Spinal cord (tissue), 9 donors: ENCODE measurements at regions not wholly inside any gene's neighbourhood (a gene's known extent, or its start where the extent isn't known, plus 50 kb on each side); places are given as distances from the start of the nearest gene placed in this dataset.
A peak's percentile ranks its signal among the peaks of the same experiment; 100 is the strongest.

Experiments used
- DNase-seq, 6 donors: peaks; one replicate each; pipeline versions ENCODE4 v3.0.0 to v3.0.0-alpha.2; 2013 to 2015; ENCODE audit warnings: low spot score in 6 of 6, low read depth in 4 of 6
- H3K27ac ChIP-seq: one replicate; pipeline ENCODE4 v1.5.1; 2013; ENCODE audit warnings: low read depth, low read length, control low read depth
- H3K27me3 ChIP-seq: one replicate; pipeline ENCODE4 v1.6.1; 2013; ENCODE audit warnings: low read length; ENCODE audit not compliant: control insufficient read depth, insufficient read depth
- H3K36me3 ChIP-seq: one replicate; pipeline ENCODE4 v1.6.1; 2013; ENCODE audit warnings: low read length; ENCODE audit not compliant: control insufficient read depth, insufficient read depth
- H3K4me1 ChIP-seq: one replicate; pipeline ENCODE4 v1.6.1; 2013; ENCODE audit warnings: low read length; ENCODE audit not compliant: control insufficient read depth, insufficient read depth
- H3K4me3 ChIP-seq: one replicate; pipeline ENCODE4 v1.5.1; 2013; ENCODE audit warnings: low read depth, low read length, control low read depth
- H3K9me3 ChIP-seq: one replicate; pipeline ENCODE4 v1.6.1; 2013; ENCODE audit warnings: low read length; ENCODE audit not compliant: control insufficient read depth, insufficient read depth
- WGBS: methylation state at CpG from one replicate; pipeline ENCODE4 v1.1.5; 2013; ENCODE audit warnings: missing lambda C conversion rate; ENCODE audit not compliant: insufficient coverage; 5-methylcytosine and 5-hydroxymethylcytosine counted together
- donor health status: healthy.

DNA sequence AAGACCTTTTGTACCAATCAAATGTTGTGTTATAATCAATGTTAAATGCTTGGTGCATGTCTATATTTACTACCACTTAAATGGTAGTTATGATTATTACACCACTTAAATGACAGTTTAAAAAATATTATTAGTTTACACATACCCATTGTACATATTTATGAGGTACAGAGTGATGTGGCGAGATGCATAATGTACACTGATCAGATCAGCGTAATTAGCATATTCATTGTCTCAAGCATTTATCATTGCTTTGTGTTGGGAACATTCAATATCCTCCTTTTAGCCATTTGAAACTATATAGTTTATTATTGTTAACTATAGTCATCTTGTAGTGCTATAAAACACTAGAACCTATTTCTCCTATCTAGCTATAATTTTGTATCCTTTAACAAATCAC lies 434.4 kb upstream of the ACTBL2 start:
- no peaks in the 10 kb centered on the region for H3K4me1 ChIP-seq
- H3K27ac ChIP-seq, result no peak overlapping the region
- WGBS, result no CpG with 5 or more reads among the region's 2 CpGs
- no peaks in the 10 kb centered on the region for H3K27me3 ChIP-seq
- H3K36me3 ChIP-seq, result no peaks in the 10 kb centered on the region
- DNase-seq, result no peak
- H3K4me3 ChIP-seq, result no peak overlapping the region
- H3K9me3 ChIP-seq, result no peaks in the 10 kb centered on the region

DNA sequence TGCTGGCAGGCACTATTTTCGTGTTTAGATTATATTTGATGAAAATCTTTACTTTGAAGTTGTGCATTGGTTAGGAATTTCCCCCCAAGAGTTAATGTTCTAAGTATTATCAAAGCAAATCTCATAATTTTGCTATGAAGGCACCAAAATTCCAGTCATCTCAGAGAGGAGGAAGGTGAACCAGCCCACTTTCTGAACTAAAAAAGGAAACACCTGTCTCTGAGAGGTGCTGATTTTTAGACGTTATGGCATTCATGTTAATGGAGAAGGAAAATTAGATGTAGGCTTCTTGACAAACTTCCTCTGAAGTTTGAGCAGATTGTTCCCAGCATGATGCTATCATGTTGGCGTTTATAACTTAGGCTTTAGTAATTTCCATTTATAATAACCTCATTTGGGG lies 432.9 kb upstream of the ACTBL2 start:
- Histone ChIP-seq H3K4me1 (no peaks in the 10 kb centered on the region), H3K9me3 (no peaks in the 10 kb centered on the region), H3K27ac (no peak overlapping the region), H3K27me3 (no peaks in the 10 kb centered on the region), H3K4me3 (no peak overlapping the region), H3K36me3 (no peaks in the 10 kb centered on the region)
- WGBS, result 60% methylated on average over 1 of the region's 3 CpGs
- DNase-seq, result no peak

DNA sequence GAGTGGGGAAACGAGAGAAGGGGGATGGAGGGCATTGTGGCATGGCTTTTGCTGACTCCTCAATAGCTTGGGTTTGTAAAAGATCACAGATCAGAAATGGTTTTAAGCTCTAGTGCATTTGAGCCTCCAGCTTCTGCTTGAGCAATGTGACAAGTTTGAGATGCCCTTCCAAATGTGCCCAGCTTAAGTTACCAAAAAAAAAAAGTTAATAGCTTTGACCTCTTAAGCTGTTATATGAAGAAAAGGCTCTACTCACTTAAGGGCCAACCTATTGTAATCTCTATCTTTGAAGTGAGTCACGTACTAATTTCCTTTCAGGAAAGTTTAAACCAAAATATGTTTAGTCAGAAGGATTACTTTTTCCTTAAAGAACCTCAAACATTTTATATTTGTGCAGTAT lies 428.8 kb upstream of the ACTBL2 start:
- DNase-seq, result no peak
- Histone ChIP-seq H3K27me3 (no peaks in the 10 kb centered on the region), H3K36me3 (no peaks in the 10 kb centered on the region), H3K27ac (no peak overlapping the region), H3K4me3 (no peak overlapping the region), H3K9me3 (no peaks in the 10 kb centered on the region), H3K4me1 (peaks cover 4% of the 10 kb centered on the region)
- 40% methylated on average over 1 of the region's 2 CpGs for WGBS

DNA sequence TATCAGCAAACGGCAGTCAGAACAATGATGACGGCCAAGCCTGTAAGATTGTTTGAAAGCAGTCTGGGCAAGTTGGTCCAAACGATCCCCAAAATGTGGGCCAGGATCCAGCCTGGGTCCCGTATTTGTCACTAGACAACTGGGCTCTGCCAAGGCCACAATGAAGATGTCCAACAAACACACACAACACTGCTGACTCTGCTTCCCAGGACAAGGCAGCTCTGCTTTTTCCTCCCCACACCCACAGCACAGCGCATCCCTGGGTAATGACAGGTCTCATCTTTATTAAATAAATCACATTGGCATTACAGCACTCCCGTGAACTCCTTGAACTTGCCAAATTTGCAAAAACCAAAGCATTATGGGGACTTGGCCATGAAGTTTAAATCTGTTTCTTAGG lies 424.1 kb upstream of the ACTBL2 start:
- no peaks in the 10 kb centered on the region for H3K36me3 ChIP-seq
- no peak overlapping the region for H3K27ac ChIP-seq
- no peaks in the 10 kb centered on the region for H3K27me3 ChIP-seq
- DNase-seq, result peak in 1 of 6 donors; percentile 42
- H3K4me3 ChIP-seq, result no peak overlapping the region
- peaks cover 4% of the 10 kb centered on the region for H3K4me1 ChIP-seq
- H3K9me3 ChIP-seq, result no peaks in the 10 kb centered on the region
- 65% methylated on average over 5 of the region's 6 CpGs for WGBS

DNA sequence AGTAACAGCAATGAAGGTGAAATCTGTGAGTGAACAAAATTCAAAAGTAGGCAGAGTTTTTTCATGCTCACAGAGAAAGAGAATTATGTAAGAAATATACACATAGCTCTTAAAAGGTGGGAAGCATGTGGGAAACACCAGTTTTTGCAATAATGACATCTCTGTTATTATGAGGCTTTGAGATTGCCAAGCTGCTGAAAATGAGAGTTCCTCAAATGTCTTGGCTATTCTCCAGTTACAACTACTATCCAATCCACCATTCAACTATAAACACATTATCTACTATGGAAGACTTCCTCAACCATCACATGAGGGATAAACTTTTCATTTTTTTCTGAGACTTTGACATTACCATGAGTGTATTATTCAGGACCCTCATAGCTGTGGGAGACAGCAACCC lies 420.8 kb upstream of the ACTBL2 start:
- Histone ChIP-seq H3K27me3 (no peaks in the 10 kb centered on the region), H3K4me1 (peaks cover 4% of the 10 kb centered on the region), H3K27ac (no peak overlapping the region), H3K9me3 (no peaks in the 10 kb centered on the region), H3K36me3 (no peaks in the 10 kb centered on the region), H3K4me3 (no peak overlapping the region)
- DNase-seq, result no peak

DNA sequence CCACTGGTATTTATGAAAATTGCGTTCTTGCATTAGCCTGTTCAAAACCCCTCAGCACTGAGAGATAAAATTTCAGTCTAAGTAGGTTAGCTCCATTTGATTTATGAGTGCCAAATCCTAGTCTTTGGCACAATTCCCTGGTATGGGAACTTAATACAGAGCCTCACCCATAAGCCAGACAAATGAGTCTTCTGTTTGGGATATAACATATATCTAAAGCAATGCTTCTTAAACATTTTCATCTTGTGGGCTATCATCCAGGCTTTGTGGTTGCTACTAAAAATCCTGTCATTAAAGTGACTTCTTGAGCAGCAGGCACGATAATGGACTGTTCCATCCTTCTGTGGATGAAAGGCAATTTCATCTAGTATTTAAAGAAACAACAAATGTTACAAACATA lies 419.5 kb upstream of the ACTBL2 start:
- H3K36me3 ChIP-seq, result no peaks in the 10 kb centered on the region
- WGBS, result no CpG with 5 or more reads among the region's 2 CpGs
- H3K4me3 ChIP-seq, result no peak overlapping the region
- no peaks in the 10 kb centered on the region for H3K27me3 ChIP-seq
- peaks cover 4% of the 10 kb centered on the region for H3K4me1 ChIP-seq
- no peak overlapping the region for H3K27ac ChIP-seq
- H3K9me3 ChIP-seq, result no peaks in the 10 kb centered on the region
- DNase-seq, result no peak

DNA sequence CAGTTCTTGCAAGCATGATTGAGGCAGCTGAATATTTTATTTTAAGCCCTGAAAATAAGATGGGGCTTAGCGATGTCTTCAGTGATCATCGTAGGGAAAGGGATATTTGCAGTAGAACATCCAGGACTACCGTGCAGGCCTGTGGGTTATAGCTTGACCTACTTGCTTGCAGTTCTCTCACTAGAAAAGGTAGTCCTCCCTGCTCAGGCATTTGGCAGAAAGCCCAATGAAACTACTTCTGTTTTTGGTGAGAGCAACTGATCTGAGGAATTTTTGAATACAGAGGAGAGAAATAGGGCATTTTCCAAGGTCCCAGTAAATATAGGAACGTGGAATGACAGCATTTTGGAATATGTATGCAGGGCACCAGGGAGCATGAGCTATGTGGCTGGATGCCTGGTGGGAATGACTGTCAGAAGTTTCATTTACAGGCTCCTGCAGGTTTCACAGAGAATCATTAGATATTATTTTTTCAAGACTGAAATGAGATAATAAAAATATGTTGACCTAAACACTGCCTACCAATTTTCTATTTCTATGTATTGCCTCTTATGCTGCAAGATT lies 417.9 kb upstream of the ACTBL2 start:
- Histone ChIP-seq H3K4me3 (no peak overlapping the region), H3K36me3 (no peaks in the 10 kb centered on the region), H3K27ac (no peak overlapping the region), H3K4me1 (no peaks in the 10 kb centered on the region), H3K9me3 (no peaks in the 10 kb centered on the region), H3K27me3 (no peaks in the 10 kb centered on the region)
- 45% methylated on average over 2 of the region's 4 CpGs for WGBS
- DNase-seq, result peak in 2 of 6 donors; percentile 34

DNA sequence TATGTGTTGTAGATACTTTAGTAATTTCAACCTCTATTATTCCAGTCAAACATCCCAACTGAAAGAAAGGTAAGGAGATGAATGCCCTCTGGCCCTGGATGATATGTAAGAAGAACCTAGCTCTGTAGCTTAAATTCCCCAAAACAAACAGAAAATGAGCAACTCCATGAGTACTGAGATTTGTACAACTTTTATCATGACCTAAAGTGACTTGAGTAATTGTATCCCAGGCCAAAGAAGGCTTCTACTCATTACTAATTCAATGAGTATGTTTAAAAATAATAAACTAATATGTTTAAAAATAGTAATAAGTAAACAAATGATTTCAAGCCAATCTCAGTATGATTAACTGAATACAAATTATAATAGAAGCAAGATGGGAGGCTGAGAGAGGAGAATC lies 414.0 kb upstream of the ACTBL2 start:
- Histone ChIP-seq H3K27me3 (no peaks in the 10 kb centered on the region), H3K4me1 (no peaks in the 10 kb centered on the region), H3K9me3 (no peaks in the 10 kb centered on the region), H3K36me3 (no peaks in the 10 kb centered on the region), H3K27ac (no peak overlapping the region), H3K4me3 (no peak overlapping the region)
- no peak for DNase-seq

DNA sequence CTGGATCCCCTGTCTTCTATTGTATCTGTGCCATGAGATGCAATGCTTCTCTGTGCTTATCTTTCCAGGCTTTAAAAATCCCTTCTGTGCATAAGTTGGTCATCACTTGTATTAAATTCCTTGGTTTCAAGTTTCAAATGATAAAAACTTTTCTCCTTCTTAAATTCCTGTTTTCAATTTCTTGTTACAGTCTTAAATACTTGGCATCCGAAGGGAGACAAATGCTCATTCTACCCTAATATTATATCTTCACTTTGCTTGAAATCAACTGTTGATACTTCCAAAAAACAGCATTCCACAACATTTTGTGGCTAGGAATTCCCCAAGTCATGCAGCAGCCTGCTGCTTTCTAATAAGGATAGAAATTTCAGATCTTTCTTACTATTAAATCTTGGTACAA lies 413.2 kb upstream of the ACTBL2 start:
- DNase-seq, result no peak
- Histone ChIP-seq H3K9me3 (no peaks in the 10 kb centered on the region), H3K36me3 (no peaks in the 10 kb centered on the region), H3K4me3 (no peak overlapping the region), H3K27me3 (no peaks in the 10 kb centered on the region), H3K27ac (no peak overlapping the region), H3K4me1 (no peaks in the 10 kb centered on the region)
- 80% methylated on average over 1 of the region's 1 CpG for WGBS

DNA sequence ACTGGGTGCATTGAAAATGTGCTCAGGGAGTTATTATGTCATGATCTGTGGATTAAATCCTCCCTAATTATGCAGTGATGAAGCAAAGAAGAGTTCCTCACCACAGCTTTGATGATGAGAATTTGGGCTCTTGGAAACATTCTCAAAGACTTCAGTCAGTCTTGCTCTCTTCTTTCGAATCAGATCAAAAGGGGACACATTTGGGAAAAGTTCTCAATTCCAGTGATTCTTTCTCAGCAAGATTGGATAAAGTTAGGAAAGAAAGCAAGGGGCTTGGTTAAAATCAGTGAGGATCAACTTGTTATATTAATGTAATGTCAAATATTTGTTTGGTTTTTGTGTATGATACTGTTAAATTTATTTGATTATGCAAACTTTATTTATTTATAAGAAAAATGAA lies 411.3 kb upstream of the ACTBL2 start:
- DNase-seq, result no peak
- Histone ChIP-seq H3K4me3 (no peak overlapping the region), H3K27ac (no peak overlapping the region), H3K27me3 (no peaks in the 10 kb centered on the region), H3K4me1 (no peaks in the 10 kb centered on the region), H3K36me3 (no peaks in the 10 kb centered on the region), H3K9me3 (no peaks in the 10 kb centered on the region)
- 100% methylated on average over 1 of the region's 1 CpG for WGBS
